Dermis microvascular lymphatic vessel endothelial cell (primary cell): ENCODE measurements at regions not wholly inside any gene's neighbourhood (a gene's known extent, or its start where the extent isn't known, plus 50 kb on each side); places are given as distances from the start of the nearest gene placed in this dataset.
"Not testable (repeated sequence)": the region's sequence is repeated elsewhere in the genome, so short reads cannot be mapped to it uniquely, and the experiment has no call there.

Experiments
- DNase-seq, 2 donors: peaks; one replicate each; pipeline versions ENCODE4 v3.0.0 to v3.0.0-alpha.2; 2010; ENCODE audit warnings: low read depth in 2 of 2

DNA sequence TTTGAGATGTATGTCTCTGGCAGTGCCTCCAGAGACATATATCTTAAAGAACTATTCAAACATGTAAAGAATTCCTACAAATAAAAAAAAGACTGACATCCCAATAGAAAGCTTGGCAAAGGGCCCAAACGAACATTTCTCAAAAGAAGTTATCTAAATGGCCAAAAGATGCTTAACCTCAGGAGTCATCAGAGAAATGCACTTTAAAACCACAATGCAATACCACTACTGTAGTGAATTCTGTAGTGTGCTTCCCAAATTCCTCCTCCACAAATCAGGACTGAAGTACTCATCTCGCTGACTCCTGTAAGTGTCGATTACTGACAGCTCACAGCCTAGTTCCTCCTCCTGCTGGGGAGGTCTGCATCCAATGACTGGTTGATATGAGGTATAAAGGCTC, 129.0 kb upstream of the MAMLD1 start:
- DNase-seq = no peak

- DNase-seq = no peak
These were observed 126.8 kb upstream of the MAMLD1 start for GRCh38 chrX:150236327-150236726.

- no peak for DNase-seq
These were observed 124.3 kb upstream of the MAMLD1 start for GRCh38 chrX:150238632-150239382.

GRCh38 chrX:150239946-150240642, 123.0 kb upstream of the MAMLD1 start:
- DNase-seq = no peak

DNA sequence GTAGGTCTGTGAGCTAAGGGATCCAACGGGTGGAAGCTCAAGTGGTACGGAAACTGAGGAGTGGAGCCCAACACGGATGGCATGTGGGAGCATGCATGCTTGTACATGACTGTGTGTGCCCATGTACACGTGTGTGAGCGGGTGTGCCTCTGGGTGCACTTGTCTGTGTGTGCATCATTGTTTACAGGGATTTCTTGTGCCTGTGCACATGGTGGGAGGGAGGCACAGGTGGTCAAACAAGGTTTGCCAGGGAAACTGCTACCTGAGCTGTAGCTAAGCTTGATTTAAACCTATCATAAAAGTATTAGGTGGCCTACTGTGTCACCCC, 122.5 kb upstream of the MAMLD1 start:
- no peak for DNase-seq

DNA sequence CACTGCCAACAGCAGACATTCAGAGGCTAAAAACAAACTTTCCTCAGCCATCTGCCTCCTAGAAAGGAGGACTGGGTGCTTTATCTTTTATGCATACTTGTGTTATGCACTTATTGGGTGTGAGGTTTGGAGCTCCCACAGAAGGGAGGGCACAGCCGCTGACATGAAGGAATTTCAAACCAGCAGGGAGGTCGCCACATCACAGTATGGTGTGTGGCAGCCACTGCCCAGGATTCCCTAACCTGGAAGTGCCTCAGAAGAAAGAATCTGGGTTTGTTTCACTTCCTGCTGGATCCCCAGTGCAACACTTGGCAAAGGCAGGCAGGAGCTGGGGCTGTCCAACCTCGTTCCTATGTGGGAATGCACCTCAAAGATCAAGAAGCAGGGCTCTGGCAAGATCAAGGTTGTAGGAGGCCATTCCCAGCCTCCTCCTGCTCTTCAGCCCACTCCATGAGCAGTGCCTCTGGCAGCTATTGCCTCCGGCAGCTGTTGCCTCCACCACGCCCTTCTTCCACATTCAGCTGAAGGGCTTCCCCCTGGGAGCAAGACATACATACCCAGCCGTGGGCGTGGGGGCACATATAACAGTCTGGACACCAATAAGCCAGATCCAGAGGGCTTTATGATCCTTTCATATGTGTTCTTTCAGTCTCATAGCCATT, 109.0 kb upstream of the MAMLD1 start:
- no peak for DNase-seq

DNA sequence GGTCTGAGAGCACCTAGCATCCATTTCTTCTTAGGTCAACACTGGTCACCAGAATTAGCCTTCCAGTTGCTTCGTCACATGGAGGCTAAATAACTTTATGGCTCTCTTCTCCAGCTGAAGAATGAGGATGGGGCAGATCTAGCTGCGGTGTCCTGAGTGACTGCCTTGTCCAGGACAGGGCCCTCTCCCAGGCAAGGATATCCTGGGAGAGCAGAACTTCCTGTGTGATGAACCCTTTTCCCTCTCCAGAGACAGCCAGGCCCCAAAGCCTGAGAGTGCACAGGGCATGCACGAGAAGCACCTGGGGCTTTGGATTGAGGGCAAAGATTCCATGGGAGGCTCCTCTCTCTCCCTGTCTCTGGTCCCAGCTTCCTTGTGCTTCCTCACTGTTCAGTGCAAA, 108.2 kb upstream of the MAMLD1 start:
- no peak for DNase-seq

DNA sequence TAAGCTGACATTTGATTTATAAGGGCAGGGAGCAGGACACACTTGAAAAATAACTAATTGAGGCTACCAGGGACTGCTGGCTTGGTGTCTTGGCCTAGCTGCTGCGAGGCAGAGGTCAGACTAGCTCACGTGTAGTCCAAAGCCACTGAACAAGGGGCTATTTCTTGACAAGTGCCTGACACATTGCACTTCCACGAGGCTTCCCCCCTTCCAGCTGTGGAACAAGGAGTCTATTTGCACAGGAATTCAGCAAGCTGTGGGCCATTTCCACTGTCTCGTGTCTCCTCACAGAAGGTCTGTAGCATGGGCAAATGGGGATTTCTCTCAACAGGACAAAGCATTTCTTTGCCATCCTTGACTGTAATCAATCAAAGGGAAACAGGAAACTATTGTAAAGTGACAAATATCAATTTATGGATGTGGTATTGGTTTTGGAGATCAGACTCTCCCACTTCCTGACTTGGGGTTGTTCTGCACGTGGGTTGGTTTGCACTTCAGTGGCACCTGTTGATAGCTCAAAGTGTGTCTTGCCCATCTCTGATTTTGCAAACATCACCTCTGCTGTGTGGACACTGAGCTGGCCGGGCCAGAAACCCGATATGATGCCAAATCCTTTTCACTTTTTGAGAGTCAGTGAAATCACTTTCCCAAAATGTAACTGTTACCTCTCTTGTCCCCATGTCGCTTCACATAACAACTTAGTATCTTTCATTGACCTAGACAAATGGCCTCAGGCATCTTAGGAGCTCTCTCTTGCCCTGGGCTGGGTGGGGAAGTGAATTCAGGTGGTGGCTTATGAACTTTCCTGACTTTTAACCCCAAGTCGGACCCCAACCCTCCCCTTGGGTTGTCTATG, 107.4 kb upstream of the MAMLD1 start:
- DNase-seq = no peak

DNA sequence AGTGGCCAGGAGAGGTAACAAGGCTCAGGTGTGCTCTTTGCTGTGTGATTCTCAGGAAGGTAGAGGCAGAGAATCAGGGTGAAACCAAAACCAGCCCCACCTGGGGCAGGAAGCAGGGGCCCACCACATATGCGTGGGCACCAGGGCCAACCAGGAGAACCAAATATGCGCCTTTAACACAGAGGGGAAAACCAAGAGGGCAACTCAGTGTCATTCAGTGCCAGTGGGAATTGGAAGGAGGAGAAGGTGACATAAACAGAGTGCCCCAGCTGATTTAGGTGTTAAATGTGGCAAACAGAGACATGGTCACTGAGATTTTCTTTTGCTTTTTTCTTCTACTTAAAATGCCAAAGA, 106.8 kb upstream of the MAMLD1 start:
- no peak for DNase-seq

GRCh38 chrX:150257353-150258175, 105.6 kb upstream of the MAMLD1 start:
- no peak for DNase-seq

- DNase-seq = no peak
These were observed 105.0 kb upstream of the MAMLD1 start for GRCh38 chrX:150258176-150258425.

- peak in 1 of 2 donors; percentile 26 for DNase-seq
These were observed 104.4 kb upstream of the MAMLD1 start for GRCh38 chrX:150258463-150259430.

- DNase-seq = no peak
These were observed 100.7 kb upstream of the MAMLD1 start for GRCh38 chrX:150262456-150262855.

GRCh38 chrX:150268839-150269355, 94.2 kb upstream of the MAMLD1 start:
- DNase-seq = no peak

GRCh38 chrX:150269605-150270254, 93.4 kb upstream of the MAMLD1 start:
- no peak for DNase-seq

DNA sequence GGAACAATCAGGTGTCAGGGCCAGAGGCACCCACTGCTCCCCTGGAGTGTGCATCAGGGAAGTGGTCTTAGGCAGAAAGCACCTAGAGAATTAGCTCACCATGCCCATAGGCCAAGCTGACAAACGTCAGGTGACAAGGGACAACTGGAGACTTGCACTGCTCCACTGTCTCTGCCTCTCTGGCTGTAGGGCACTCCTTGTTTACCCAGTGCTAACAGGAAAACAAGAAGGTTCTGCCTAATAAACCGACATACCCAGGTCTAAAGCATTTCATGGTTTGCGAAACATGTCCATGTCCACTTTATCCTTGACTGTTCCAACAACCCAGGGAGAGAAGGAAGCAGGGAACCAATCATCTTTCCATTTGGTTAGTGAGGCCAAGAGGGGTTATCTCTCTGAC, 92.5 kb upstream of the MAMLD1 start:
- DNase-seq = no peak

DNA sequence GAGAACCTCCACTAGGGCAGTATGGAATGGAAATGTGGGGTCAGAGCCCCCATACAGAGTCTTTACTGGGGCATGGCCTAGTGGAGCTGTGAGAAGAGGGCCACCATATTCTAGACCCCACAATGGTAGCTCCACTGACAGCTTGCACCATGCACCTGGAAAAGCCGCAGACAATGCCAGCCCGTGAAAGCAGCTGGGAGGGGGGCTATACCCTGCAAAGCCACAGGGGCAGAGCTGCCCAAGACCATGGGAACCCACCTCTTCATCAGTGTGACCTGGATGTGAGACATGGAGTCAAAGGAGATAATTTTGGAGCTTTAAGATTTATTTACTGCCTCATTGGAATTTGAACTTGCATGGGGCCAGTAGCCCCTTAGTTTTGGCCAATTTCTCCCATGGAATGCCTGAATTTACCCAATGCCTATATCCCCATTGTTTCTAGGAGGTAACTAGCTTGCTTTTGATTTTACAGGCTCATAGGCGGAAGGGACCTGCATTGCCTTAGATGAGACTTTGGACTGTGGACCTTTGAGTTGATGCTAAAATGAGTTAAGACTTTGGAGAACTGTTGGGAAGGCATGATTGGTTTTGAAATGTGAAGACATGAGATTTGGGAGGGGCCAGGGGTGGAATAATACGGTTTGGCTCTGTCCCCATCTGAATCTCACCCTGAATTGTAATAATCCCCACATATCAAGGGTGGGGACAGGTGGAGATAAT, 89.4 kb upstream of the MAMLD1 start:
- DNase-seq = not testable (repeated sequence)

GRCh38 chrX:150282953-150283352, 80.2 kb upstream of the MAMLD1 start:
- DNase-seq = no peak

GRCh38 chrX:150291014-150291413, 72.1 kb upstream of the MAMLD1 start:
- no peak for DNase-seq
